ENCODE measurements at regions not wholly inside any gene's neighbourhood (a gene's known extent, or its start where the extent isn't known, plus 50 kb on each side); places are given as distances from the start of the nearest gene placed in this dataset.
"Not testable (repeated sequence)": the region's sequence is repeated elsewhere in the genome, so short reads cannot be mapped to it uniquely, and the experiment has no call there.

- no peak for DNase-seq (ENCODE audit: low read depth in 2 of 2)
Observed at GRCh38 chr3:116512281-116512680, 67.0 kb upstream of the LSAMP start.

DNA sequence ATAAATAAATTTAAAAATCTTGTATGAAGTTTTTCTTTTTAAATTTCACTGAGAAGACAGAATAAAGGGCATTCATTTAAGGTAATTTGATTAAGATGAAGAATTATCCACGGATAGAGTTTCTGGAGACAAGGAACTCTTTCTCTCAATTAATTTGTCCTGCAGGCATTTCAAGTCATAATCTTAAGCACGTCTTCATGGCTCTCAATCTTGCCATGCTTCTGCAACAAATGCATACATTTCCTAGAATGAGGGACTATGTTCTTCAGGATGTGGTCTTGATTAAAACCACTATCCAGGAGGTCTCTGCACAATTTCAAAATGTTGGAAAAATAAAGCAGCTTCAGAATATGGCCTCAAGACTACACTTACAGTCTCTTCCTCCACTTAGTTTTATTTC is 67.6 kb upstream of the LSAMP start:
- no peak for DNase-seq (ENCODE audit: low read depth in 2 of 2)

DNA sequence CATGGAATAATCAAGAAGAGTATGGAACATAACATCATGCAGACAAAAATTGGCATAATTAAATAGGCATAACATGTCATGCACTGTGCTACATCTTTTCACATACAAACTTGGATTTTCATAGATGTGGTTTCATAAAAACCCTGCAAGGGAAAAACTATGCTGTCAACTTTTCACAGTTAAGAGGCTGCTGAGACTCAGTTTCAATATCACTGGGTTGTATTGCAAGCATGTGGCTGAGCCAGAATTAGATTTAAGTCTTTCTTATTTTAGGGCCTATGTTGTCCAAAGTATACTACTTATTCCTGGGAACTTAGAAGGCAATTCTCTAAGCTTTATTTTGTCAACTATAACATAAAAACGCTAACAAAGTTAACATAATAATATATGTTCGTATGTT is 70.7 kb upstream of the LSAMP start:
- no peak for DNase-seq (ENCODE audit: low read depth in 2 of 2)

- no peak for DNase-seq (ENCODE audit: low read depth in 2 of 2)
Observed at GRCh38 chr3:116517308-116517707, 72.0 kb upstream of the LSAMP start.

- not testable (repeated sequence) for DNase-seq (ENCODE audit: low read depth in 2 of 2)
Observed at GRCh38 chr3:116519101-116519500, 73.8 kb upstream of the LSAMP start.

- not testable (repeated sequence) for DNase-seq (ENCODE audit: low read depth in 2 of 2)
Observed at GRCh38 chr3:116519823-116520222, 74.5 kb upstream of the LSAMP start.

DNA sequence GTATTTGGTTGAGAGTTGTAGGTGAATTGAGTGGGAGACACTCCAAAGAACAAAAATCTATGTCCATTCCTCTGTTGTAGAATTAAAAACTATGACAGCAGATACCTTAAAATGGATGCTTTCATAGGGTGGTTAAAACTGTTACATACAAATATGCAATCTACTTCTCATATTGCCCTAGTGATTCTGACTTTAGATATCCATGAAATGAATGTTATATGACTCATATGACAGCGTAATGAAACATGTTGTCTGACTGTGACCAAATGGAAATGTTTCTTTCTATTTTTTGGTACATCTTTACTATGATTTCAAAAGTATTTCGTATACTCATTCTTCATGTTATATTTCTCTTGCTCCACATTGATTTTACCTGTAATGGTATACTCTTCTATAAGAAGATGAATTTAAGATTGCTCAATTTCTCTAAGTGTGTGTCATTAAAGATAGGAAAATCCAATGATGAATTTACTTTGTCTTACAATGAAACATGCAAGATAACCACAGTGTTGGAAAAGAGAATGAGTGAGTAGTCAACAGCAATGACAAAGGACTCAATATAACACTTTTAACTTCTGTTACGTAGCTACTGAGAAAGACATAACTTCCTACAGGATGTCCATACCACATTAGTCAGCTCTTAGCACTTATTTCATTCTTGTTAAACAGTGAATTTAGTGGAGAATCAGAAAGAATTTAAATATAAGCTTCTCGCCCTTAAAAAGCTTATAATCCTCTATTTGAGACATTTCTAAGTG is 79.3 kb upstream of the LSAMP start:
- no peak for DNase-seq (ENCODE audit: low read depth in 2 of 2)

- DNase-seq (ENCODE audit: low read depth in 2 of 2) = no peak
Observed at GRCh38 chr3:116552246-116552645, 107.0 kb upstream of the LSAMP start.

DNA sequence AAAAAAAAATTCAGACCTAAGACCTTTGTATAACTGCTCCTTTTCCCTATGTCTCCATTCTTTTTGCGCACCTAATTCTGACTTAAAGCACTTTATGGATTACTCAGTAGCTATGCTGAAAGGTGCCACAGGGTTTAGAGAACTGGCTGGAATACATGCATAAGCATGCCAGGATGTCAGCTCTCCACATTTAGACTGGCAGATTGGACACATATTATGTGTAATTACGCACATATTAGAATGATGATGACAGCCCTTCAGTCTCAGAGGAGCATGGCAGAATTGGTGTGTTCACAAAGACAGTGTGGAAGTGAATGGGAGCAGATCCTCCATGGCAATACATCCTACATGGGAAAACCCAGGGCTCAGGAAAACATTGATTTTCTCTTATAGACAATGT is 108.1 kb upstream of the LSAMP start:
- no peak for DNase-seq (ENCODE audit: low read depth in 2 of 2)

GRCh38 chr3:116561529-116561928 is 116.2 kb upstream of the LSAMP start:
- no peak for DNase-seq (ENCODE audit: low read depth in 2 of 2)

DNA sequence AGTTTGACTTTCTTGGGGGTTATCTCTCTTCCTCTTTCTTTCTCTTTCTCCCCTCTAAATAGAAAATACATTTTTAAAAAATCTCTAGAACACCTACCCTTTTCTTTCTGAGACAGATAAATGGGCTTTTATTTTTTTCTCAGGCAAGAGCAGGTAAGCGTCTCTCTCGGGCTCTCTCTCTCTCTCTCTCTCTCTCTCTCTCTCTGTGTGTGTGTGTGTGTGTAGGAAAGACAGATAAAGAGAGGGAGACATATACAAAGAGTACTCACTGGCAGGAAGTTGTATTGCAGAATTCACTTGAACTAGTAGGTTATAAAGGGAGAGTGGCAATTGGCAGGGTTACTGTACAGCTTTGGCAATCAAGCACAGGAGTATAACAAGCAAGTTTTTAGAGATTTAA is 118.1 kb upstream of the LSAMP start:
- DNase-seq (ENCODE audit: low read depth in 2 of 2) = no peak

GRCh38 chr3:116566478-116566960 is 121.2 kb upstream of the LSAMP start:
- no peak for DNase-seq (ENCODE audit: low read depth in 2 of 2)

DNA sequence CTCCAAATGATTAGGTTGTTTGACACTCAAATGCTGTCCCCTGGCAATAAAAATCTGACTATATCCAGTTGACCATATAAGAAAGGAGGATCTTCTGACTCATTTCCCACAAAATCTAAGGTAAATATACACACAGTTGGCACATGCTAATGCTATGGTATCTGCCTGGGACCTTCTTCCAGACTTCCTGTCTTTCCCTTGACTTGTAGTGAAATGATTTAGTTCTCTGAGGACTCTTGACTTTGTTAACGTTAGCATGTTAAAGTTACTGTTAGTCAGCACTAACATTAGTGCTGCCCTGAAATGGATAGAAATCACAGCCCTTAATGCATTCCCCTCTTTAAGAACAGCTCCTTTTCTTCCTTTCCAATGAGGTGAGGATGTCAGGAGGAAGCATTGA is 124.3 kb upstream of the LSAMP start:
- no peak for DNase-seq (ENCODE audit: low read depth in 2 of 2)

GRCh38 chr3:116579840-116580239 is 129.7 kb upstream of the TUSC7 start:
- peak; percentile 1 to 2 for DNase-seq (ENCODE audit: low read depth in 2 of 2)

- no peak for DNase-seq (ENCODE audit: low read depth in 2 of 2)
Observed at GRCh38 chr3:116586285-116586944, 123.2 kb upstream of the TUSC7 start.

- DNase-seq (ENCODE audit: low read depth in 2 of 2) = no peak
Observed at GRCh38 chr3:116591236-116591635, 118.3 kb upstream of the TUSC7 start.

DNA sequence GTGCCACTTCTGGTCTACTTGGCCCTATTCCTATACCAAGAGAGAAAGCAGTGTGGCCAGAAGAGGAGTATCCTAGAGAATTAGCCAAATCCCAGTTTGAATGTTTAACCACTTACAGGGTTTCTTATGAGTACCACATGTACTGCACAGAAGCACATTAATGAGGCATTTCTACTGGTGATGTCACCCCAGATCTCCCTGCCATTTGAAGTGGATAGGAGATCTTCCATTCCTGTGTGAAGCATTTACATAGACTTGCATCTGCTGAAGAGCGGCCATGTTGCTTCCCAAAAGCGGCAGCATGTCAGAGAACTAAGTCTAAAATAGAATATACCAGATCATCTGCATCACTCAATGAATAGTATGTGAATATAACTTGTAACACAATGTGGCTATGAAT is 108.4 kb upstream of the TUSC7 start:
- DNase-seq (ENCODE audit: low read depth in 2 of 2) = no peak

DNA sequence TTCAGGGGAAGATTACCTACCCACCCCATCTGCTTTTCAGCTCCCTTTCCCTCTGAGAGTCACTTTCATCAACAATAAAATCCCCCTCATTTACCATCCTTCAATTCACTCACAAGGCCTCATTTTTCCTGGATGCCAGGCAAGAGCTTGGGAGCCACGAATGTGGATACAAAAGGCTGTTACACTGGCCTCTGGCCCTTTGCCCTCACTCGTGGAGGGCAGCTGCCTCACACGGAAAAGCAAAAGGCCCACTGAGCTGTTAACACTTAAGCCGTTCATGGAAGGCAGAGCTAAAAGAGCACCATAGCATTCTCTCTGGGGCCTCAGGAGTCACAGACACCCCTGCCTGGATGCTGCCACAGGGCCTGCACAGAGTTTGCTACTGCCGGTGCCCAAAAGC is 102.4 kb upstream of the TUSC7 start:
- no peak for DNase-seq (ENCODE audit: low read depth in 2 of 2)

- no peak for DNase-seq (ENCODE audit: low read depth in 2 of 2)
Observed at GRCh38 chr3:116610124-116610523, 99.5 kb upstream of the TUSC7 start.

GRCh38 chr3:116614795-116615362 is 94.7 kb upstream of the TUSC7 start:
- DNase-seq (ENCODE audit: low read depth in 2 of 2) = no peak

- DNase-seq (ENCODE audit: low read depth in 2 of 2) = no peak
Observed at GRCh38 chr3:116618138-116618537, 91.4 kb upstream of the TUSC7 start.

GRCh38 chr3:116618930-116619329 is 90.6 kb upstream of the TUSC7 start:
- no peak for DNase-seq (ENCODE audit: low read depth in 2 of 2)

DNA sequence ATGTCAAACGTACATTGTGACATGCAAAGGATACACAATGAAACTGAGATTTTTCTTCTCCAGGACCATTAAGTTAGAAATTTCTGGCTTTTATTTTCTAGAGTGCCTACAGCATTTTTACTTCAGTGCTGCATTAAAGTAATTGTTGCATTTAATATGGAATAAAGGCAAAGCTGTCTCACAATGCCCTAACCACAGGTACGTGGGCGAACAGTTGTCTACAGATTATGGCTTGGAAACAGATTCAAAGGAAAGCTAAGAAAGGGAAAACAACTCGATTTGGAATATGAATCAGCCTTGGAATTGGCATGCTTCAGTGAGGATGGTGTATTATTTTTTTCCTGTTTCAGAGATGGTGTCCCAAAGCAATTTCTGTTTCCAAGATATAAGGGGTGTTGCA is 79.1 kb upstream of the TUSC7 start:
- DNase-seq (ENCODE audit: low read depth in 2 of 2) = no peak

Measured in lung microvascular endothelial cell (primary cell).